Colonic mucosa (tissue), 4 donors: ENCODE measurements at regions not wholly inside any gene's neighbourhood (a gene's known extent, or its start where the extent isn't known, plus 50 kb on each side); places are given as distances from the start of the nearest gene placed in this dataset.

ENCODE experiments used
- DNase-seq: peaks from one replicate; pipeline ENCODE4 v3.0.0-alpha.2; 2020
- H3K27ac ChIP-seq: fragments of 200-600 bp; one replicate; pipeline ENCODE4 v1.8.0; 2021
- H3K27me3 ChIP-seq: fragments of 200-600 bp; one replicate; pipeline ENCODE4 v1.8.0; 2021
- H3K36me3 ChIP-seq: fragments of 200-600 bp; one replicate; pipeline ENCODE4 v1.8.0; 2021
- H3K4me1 ChIP-seq: fragments of 200-600 bp; one replicate; pipeline ENCODE4 v1.8.0; 2021; ENCODE audit warnings: mild to moderate bottlenecking
- H3K4me3 ChIP-seq: fragments of 200-600 bp; one replicate; pipeline ENCODE4 v1.8.0; 2021
- H3K9ac ChIP-seq, 2 donors: one replicate each; pipeline ENCODE4 v1.7.0; 2013; ENCODE audit warnings: control low read depth in 2 of 2, low read depth in 2 of 2, low read length in 2 of 2
- H3K9me3 ChIP-seq: fragments of 200-600 bp; one replicate; pipeline ENCODE4 v1.8.0; 2021
- intact Hi-C: fragments of 100-400 bp; cut with DNase I; formaldehyde crosslinking; loops from one replicate; pipeline ENCODE4 v1.14.1; 2022
- TF ChIP-seq, protein P1 (sequence below): fragments of 200-600 bp; IDR thresholded peaks from one replicate; pipeline ENCODE4 v1.8.0; 2022; ENCODE audit warnings: antibody characterized with exemption, mild to moderate bottlenecking
- donor health status: healthy.
- donor health status: DM: no; HTN: no; CAD: no.
- donor health status: DM: no; HTN: no; CAD: no.

GRCh38 chr1:5459839-5460610 lies 532.2 kb downstream of the NPHP4 start:
- DNase-seq: no peak
- Histone ChIP-seq H3K36me3 (no peaks in the 10 kb centered on the region), H3K9ac (no peak overlapping the region), H3K27ac (no peak overlapping the region), H3K27me3 (peaks cover 4% of the 10 kb centered on the region), H3K9me3 (no peaks in the 10 kb centered on the region), H3K4me3 (no peak overlapping the region), H3K4me1 (no peaks in the 10 kb centered on the region)
- TF ChIP-seq, protein P1, sequence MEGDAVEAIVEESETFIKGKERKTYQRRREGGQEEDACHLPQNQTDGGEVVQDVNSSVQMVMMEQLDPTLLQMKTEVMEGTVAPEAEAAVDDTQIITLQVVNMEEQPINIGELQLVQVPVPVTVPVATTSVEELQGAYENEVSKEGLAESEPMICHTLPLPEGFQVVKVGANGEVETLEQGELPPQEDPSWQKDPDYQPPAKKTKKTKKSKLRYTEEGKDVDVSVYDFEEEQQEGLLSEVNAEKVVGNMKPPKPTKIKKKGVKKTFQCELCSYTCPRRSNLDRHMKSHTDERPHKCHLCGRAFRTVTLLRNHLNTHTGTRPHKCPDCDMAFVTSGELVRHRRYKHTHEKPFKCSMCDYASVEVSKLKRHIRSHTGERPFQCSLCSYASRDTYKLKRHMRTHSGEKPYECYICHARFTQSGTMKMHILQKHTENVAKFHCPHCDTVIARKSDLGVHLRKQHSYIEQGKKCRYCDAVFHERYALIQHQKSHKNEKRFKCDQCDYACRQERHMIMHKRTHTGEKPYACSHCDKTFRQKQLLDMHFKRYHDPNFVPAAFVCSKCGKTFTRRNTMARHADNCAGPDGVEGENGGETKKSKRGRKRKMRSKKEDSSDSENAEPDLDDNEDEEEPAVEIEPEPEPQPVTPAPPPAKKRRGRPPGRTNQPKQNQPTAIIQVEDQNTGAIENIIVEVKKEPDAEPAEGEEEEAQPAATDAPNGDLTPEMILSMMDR: no peak
- intact Hi-C loops: no loop called here

- Histone ChIP-seq H3K4me1 (no peaks in the 10 kb centered on the region), H3K4me3 (no peak overlapping the region), H3K27ac (no peak overlapping the region), H3K36me3 (no peaks in the 10 kb centered on the region), H3K9ac (no peak overlapping the region), H3K9me3 (no peaks in the 10 kb centered on the region), H3K27me3 (peaks cover 4% of the 10 kb centered on the region)
- TF ChIP-seq, protein P1: no peak
- intact Hi-C loops: no loop called here
- no peak for DNase-seq
These were observed 534.0 kb downstream of the NPHP4 start for GRCh38 chr1:5458248-5458647.

GRCh38 chr1:5456090-5456811 lies 536.0 kb downstream of the NPHP4 start:
- DNase-seq: no peak
- TF ChIP-seq, protein P1: no peak
- H3K27ac ChIP-seq: no peak overlapping the region
- H3K27me3 ChIP-seq: peaks cover 4% of the 10 kb centered on the region
- H3K4me3 ChIP-seq: no peak overlapping the region
- H3K4me1 ChIP-seq: no peaks in the 10 kb centered on the region
- H3K36me3 ChIP-seq: no peaks in the 10 kb centered on the region
- H3K9ac ChIP-seq: no peak overlapping the region
- intact Hi-C loops: no loop called here
- no peaks in the 10 kb centered on the region for H3K9me3 ChIP-seq

DNA sequence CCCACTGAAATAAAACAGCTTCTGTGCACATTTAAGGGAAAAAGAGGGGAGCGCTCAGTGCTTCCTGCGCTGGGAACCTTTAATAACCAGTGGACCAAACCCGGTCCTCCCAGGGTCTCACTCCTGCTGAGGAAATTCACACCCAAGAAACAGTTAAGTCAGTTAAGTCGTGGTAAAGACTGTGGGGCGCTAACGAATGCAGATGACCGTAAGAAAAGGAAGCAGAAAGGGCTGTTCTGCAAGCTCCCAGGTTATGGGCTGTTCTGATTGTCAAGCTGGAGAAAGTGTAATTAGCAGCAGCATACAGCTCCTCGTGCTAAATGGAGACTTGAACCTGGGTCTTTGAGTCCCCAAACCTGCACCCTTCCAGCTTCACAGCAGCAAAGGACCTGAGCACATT lies 536.6 kb downstream of the NPHP4 start:
- H3K9me3 ChIP-seq: no peaks in the 10 kb centered on the region
- DNase-seq: no peak
- intact Hi-C loops: no loop called here
- H3K27me3 ChIP-seq: peaks cover 4% of the 10 kb centered on the region
- no peaks in the 10 kb centered on the region for H3K36me3 ChIP-seq
- no peak overlapping the region for H3K4me3 ChIP-seq
- no peaks in the 10 kb centered on the region for H3K4me1 ChIP-seq
- no peak overlapping the region for H3K27ac ChIP-seq
- H3K9ac ChIP-seq: no peak overlapping the region
- TF ChIP-seq, protein P1: no peak

DNA sequence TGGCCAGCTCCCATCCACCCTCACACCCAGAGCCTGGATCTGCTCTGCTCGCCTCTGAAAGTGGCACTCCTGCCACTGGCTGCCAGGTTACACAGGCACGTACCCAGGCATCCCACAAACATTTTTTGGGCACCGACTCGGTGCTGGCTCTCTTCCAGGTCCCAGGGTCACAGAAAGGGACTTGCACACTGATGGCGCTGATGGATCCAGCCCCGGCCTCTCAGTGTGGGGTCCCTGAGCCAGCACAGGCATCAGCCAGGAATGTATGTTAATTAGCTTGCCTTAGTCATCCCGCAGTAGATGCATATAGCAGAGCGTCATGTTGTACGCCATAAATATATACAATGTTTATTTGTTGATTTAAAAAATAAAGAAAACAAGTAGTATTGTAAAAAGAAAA lies 537.2 kb downstream of the NPHP4 start:
- H3K27me3 ChIP-seq: peaks cover 4% of the 10 kb centered on the region
- TF ChIP-seq, protein P1: no peak
- DNase-seq: no peak
- H3K36me3 ChIP-seq: no peaks in the 10 kb centered on the region
- H3K4me1 ChIP-seq: no peaks in the 10 kb centered on the region
- no peak overlapping the region for H3K9ac ChIP-seq
- H3K9me3 ChIP-seq: no peaks in the 10 kb centered on the region
- no peak overlapping the region for H3K4me3 ChIP-seq
- intact Hi-C loops: no loop called here
- no peak overlapping the region for H3K27ac ChIP-seq
